Activated CD4-positive, alpha-beta T cell treated with anti-CD3 and anti-CD28 coated beads for 36 hours (primary cell): ENCODE measurements at regions not wholly inside any gene's neighbourhood (a gene's known extent, or its start where the extent isn't known, plus 50 kb on each side); places are given as distances from the start of the nearest gene placed in this dataset.

Experiments
- ATAC-seq: fragments of 200-7000 bp; cut with Tn5 transposase; one replicate; pipeline ENCODE4 v1.10.0; 2021; ENCODE audit warnings: mild to moderate bottlenecking, moderate library complexity
- CTCF ChIA-PET: fragments of 350-600 bp; sonication (Branson Sonifier 250); formaldehyde crosslinking; loops from one replicate; lab custom pipeline; 2021; ENCODE audit warnings: antibody characterized with exemption; lab: Charles Lee
- POLR2A ChIA-PET: fragments of 350-600 bp; sonication (Branson Sonifier 250); formaldehyde crosslinking; loops from one replicate; lab custom pipeline; 2021; ENCODE audit warnings: antibody characterized with exemption, inconsistent platforms; lab: Charles Lee
- DNase-seq: peaks from one replicate; pipeline ENCODE4 v3.0.0-alpha.2; 2020
- H3K27ac Mint-ChIP-seq: one replicate; pipeline ENCODE4 v1.8.0; 2021; ENCODE audit warnings: mixed read lengths
- H3K27me3 Mint-ChIP-seq: one replicate; pipeline ENCODE4 v1.8.0; 2021; ENCODE audit warnings: mixed read lengths
- H3K36me3 Mint-ChIP-seq: one replicate; pipeline ENCODE4 v1.8.0; 2021; ENCODE audit warnings: low read depth, mixed read lengths
- H3K4me1 Mint-ChIP-seq: one replicate; pipeline ENCODE4 v1.8.0; 2021; ENCODE audit warnings: mixed read lengths
- H3K4me3 Mint-ChIP-seq: one replicate; pipeline ENCODE4 v1.8.0; 2021; ENCODE audit warnings: mild to moderate bottlenecking, moderate library complexity, mixed read lengths
- H3K9me3 Mint-ChIP-seq: one replicate; pipeline ENCODE4 v1.8.0; 2021; ENCODE audit warnings: low read depth, mixed read lengths
- intact Hi-C, 2 experiments: fragments of 100-400 bp; cut with DNase I in 1 of 2; cut with micrococcal nuclease in 1 of 2; formaldehyde crosslinking; loops; one replicate each; pipeline versions ENCODE4 v1.14.2 to v1.15.1; 2022 to 2024; cut with DNase I, micrococcal nuclease

- DNase-seq (no peak), ATAC-seq (no peak)
- H3K27me3 Mint-ChIP-seq, result peaks cover 2% of the 10 kb centered on the region
- H3K9me3 Mint-ChIP-seq, result no peaks in the 10 kb centered on the region
- H3K36me3 Mint-ChIP-seq, result no peaks in the 10 kb centered on the region
- H3K27ac Mint-ChIP-seq, result no peak overlapping the region
- H3K4me3 Mint-ChIP-seq, result no peak overlapping the region
- intact Hi-C loops, result no loop called here
- CTCF ChIA-PET, result no interaction called here
- H3K4me1 Mint-ChIP-seq, result peaks cover 12% of the 10 kb centered on the region
- POLR2A ChIA-PET, result no interaction called here
Measured at GRCh38 chr20:62527781-62528180, 52.0 kb upstream of the GATA5 start.

DNA sequence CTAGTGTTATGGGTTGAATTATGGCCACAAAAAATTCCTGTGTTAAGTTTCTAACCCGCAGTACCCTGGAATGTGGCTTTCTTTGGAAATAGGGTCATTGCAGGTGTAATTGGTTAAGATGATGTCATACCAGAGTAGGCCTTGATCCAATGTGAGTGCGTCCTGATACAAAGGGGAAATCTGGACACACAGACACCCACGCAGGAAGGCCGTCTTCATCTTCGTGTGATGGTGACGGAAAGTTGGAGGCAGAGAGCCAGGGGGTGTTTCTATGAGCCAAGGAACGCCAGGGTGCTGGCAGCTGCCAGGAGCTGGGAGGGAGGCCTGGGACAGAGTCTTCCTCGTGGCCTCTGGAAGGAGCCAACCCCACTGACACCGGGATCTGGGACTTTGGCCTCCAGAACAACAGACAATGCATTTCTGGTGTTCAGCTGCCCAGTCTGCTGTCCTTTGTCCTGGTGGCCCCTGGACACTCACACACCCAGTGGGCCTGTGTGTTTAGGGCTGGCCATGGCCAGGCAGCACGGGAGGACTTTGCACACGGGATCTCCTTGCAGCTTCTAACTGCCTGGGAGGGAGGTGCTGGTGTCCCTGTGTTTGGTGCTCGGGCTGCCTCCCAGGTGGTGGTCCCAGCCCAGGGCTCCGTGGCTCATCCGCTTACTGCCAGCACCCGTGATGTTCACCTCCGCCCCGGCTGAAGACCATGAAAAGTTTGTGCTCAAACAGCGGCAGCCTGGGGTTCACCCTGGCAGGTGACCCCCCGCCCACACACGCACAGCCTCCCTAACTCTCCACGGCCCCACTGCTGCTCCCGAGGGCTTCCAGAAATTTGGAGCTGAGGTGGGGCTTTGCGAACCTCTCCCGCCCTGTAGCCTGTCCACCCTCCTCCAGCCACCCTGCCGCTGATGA, 53.4 kb upstream of the GATA5 start:
- no peak for ATAC-seq
- Mint-ChIP-seq H3K27ac (no peak overlapping the region), H3K4me1 (no peaks in the 10 kb centered on the region), H3K4me3 (no peak overlapping the region), H3K9me3 (no peaks in the 10 kb centered on the region), H3K27me3 (peaks cover 2% of the 10 kb centered on the region), H3K36me3 (no peaks in the 10 kb centered on the region)
- intact Hi-C loops, result no loop called here
- CTCF ChIA-PET, result interaction anchor here (0.7 kb wide), 1 partner anchor 87 kb away, joined by 4 read pairs; no protein-coding TSS in a partner anchor
- POLR2A ChIA-PET, result no interaction called here
- DNase-seq, result no peak

GRCh38 chr20:62529896-62530642, 54.3 kb upstream of the GATA5 start:
- Mint-ChIP-seq H3K36me3 (no peaks in the 10 kb centered on the region), H3K4me1 (no peaks in the 10 kb centered on the region), H3K27ac (no peak overlapping the region), H3K27me3 (peaks cover 2% of the 10 kb centered on the region), H3K4me3 (no peak overlapping the region), H3K9me3 (no peaks in the 10 kb centered on the region)
- ATAC-seq, result no peak
- intact Hi-C loops, result no loop called here
- CTCF ChIA-PET, result no interaction called here
- POLR2A ChIA-PET, result no interaction called here
- no peak for DNase-seq

- ChIA-PET POLR2A (no interaction called here), CTCF (no interaction called here)
- Mint-ChIP-seq H3K36me3 (no peaks in the 10 kb centered on the region), H3K9me3 (no peaks in the 10 kb centered on the region), H3K27ac (no peak overlapping the region), H3K27me3 (peaks cover 2% of the 10 kb centered on the region), H3K4me1 (no peaks in the 10 kb centered on the region), H3K4me3 (no peak overlapping the region)
- intact Hi-C loops, result no loop called here
- DNase-seq (no peak), ATAC-seq (no peak)
Measured at GRCh38 chr20:62530643-62531032, 54.8 kb upstream of the GATA5 start.

GRCh38 chr20:62531046-62531838, 55.4 kb upstream of the GATA5 start:
- intact Hi-C loops, result no loop called here
- H3K27me3 Mint-ChIP-seq, result peaks cover 2% of the 10 kb centered on the region
- no peaks in the 10 kb centered on the region for H3K9me3 Mint-ChIP-seq
- ChIA-PET POLR2A (no interaction called here), CTCF (no interaction called here)
- no peaks in the 10 kb centered on the region for H3K36me3 Mint-ChIP-seq
- no peaks in the 10 kb centered on the region for H3K4me1 Mint-ChIP-seq
- no peak overlapping the region for H3K4me3 Mint-ChIP-seq
- DNase-seq, result no peak
- H3K27ac Mint-ChIP-seq, result no peak overlapping the region
- no peak for ATAC-seq

- no peak for DNase-seq
- no peaks in the 10 kb centered on the region for H3K9me3 Mint-ChIP-seq
- no peaks in the 10 kb centered on the region for H3K4me1 Mint-ChIP-seq
- no peak overlapping the region for H3K4me3 Mint-ChIP-seq
- CTCF ChIA-PET, result no interaction called here
- POLR2A ChIA-PET, result no interaction called here
- ATAC-seq, result no peak
- no peaks in the 10 kb centered on the region for H3K36me3 Mint-ChIP-seq
- no peaks in the 10 kb centered on the region for H3K27me3 Mint-ChIP-seq
- intact Hi-C loops, result no loop called here
- no peak overlapping the region for H3K27ac Mint-ChIP-seq
Measured at GRCh38 chr20:62532921-62533320, 57.1 kb upstream of the GATA5 start.

DNA sequence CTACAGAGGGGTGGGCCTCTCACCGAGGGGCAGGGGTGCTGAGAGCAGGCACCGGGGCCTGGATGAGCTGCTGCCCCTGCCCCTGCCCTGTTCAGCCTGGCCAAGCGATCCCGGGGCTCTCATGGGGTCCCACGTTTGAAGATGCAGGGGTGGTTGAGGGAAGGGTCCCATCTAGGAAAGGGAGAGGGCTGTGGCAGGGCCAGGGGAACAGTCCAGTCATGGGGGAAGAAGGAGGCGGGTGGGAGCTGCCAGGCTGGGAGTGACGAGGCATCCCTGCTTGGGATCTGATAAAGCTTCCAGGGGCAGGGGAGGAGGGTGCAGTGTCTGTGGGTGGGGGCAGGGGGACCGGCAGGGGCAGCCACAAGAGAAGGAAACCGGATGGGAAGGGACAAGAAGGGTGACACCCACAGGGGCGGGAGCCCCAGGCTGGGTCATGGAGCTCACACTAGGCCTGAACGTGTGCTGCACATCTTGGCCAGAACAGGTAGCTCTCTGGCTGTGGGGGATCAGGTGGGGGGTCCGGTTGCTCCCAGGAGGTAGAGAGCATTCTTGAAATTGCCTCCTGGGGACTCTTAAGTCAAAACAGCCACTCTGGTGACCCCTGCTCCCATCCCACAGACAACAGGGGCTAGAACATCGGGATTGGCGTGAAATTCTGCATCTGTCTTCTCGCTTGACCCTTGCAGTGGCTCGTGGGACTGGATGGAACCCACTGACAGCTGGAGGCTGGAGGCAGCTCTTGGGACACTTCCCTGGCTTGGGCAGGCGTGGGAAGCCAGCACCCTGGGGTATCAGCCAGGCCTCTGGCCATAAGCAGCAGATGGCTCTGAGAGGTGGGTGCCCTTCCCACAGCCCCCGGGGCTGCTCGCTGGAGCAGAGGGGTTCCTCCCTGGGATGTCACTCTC, 58.0 kb upstream of the GATA5 start:
- H3K4me1 Mint-ChIP-seq, result no peaks in the 10 kb centered on the region
- H3K9me3 Mint-ChIP-seq, result no peaks in the 10 kb centered on the region
- H3K36me3 Mint-ChIP-seq, result no peaks in the 10 kb centered on the region
- H3K27me3 Mint-ChIP-seq, result no peaks in the 10 kb centered on the region
- CTCF ChIA-PET, result no interaction called here
- ATAC-seq, result no peak
- POLR2A ChIA-PET, result no interaction called here
- no peak overlapping the region for H3K4me3 Mint-ChIP-seq
- H3K27ac Mint-ChIP-seq, result no peak overlapping the region
- DNase-seq, result no peak
- intact Hi-C loops, result no loop called here

DNA sequence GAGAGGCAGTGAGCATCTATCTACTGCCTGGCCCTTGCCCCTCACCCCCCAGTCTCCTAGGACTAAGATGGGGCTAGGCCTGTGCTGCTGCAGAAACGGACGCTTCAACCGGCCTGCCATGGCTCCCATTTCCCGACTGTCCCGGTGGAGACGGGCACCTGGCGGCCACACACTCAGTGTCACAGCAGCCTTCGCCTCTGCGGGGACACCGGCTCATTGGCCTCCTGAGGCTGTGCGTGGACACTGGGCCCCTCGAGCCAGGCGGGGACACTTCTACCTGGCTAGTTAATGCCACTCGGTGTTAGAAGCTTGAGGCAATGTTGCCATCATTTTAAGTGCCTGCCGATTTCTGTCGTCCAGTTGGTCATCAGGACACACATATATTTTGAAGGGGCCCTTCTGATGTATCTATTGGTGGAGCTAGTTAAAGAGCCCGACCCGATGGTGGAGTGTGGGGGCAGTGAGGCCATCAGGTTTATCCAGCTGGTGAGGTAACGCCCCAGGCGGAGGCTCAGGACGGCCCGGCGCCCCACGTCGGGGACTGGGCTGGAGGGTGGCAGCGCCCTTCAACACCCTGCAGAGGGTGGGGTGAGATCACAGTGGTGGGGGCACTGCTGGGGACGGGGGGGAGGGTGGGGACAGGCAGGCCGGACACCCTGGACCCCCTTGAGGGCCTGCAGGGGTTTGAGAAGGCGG, 58.9 kb upstream of the GATA5 start:
- ATAC-seq, result no peak
- no peaks in the 10 kb centered on the region for H3K9me3 Mint-ChIP-seq
- no peaks in the 10 kb centered on the region for H3K27me3 Mint-ChIP-seq
- no peak overlapping the region for H3K27ac Mint-ChIP-seq
- no peaks in the 10 kb centered on the region for H3K36me3 Mint-ChIP-seq
- H3K4me3 Mint-ChIP-seq, result no peak overlapping the region
- DNase-seq, result no peak
- ChIA-PET CTCF (no interaction called here), POLR2A (no interaction called here)
- no peaks in the 10 kb centered on the region for H3K4me1 Mint-ChIP-seq
- intact Hi-C loops, result no loop called here

DNA sequence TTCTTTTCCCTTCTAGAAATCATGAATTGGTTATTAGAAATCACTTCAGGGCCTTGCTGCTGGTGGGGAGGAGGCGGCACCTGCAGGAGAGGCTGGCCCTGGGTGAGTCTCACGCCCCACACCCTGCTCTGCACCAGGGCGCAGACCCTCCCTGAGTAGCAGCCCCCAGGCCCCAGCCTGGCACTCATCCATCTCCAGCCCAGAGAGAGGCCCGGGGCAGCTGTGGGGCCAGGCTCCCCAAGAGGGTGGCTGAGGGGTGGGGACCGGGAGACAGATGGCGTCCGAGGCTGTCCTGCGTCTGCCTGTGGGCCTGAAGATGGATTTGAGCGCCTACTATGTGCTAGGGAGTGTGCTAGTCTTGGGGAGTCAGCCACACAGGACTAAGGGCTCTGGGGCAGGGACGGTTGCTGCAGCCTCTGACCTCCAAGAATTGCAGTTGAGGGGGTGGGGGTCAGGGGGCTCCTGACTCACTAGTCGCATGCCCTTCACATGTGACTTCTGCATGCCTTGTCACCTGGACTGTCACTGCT, 59.6 kb upstream of the GATA5 start:
- Mint-ChIP-seq H3K36me3 (no peaks in the 10 kb centered on the region), H3K9me3 (no peaks in the 10 kb centered on the region), H3K27ac (no peak overlapping the region), H3K27me3 (no peaks in the 10 kb centered on the region), H3K4me3 (no peak overlapping the region), H3K4me1 (no peaks in the 10 kb centered on the region)
- CTCF ChIA-PET, result no interaction called here
- ATAC-seq (no peak), DNase-seq (no peak)
- POLR2A ChIA-PET, result no interaction called here
- intact Hi-C loops, result no loop called here

DNA sequence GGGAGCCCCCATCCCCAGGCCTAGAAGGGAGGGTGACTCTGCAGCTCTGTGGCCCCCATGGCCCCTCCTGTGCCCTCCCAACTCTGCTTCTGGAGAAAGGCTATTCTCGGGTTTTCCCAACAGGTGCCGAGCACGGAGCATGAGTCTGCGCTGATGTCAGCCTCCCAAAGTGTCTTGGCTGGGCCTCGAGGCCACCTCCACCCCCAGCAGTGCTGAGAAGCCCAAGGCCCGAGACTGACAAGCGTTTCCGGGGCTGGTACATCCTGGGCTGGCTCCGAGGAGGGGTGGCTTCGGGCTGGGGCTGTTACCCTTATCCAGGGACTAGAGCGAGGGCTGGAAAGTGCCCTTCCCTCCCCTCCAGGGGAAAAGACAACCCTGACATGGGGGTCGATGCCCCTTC, 60.2 kb upstream of the GATA5 start:
- H3K4me1 Mint-ChIP-seq, result no peaks in the 10 kb centered on the region
- CTCF ChIA-PET, result no interaction called here
- no peak overlapping the region for H3K27ac Mint-ChIP-seq
- POLR2A ChIA-PET, result no interaction called here
- DNase-seq (no peak), ATAC-seq (no peak)
- H3K9me3 Mint-ChIP-seq, result no peaks in the 10 kb centered on the region
- H3K27me3 Mint-ChIP-seq, result no peaks in the 10 kb centered on the region
- intact Hi-C loops, result no loop called here
- no peak overlapping the region for H3K4me3 Mint-ChIP-seq
- H3K36me3 Mint-ChIP-seq, result no peaks in the 10 kb centered on the region
